ENCODE measurements at regions not wholly inside any gene's neighbourhood (a gene's known extent, or its start where the extent isn't known, plus 50 kb on each side); places are given as distances from the start of the nearest gene placed in this dataset.

- Histone ChIP-seq H2AFZ (ENCODE audit: low read length) (no peak overlapping the region), H3K9ac (ENCODE audit: low read length) (no peak overlapping the region), H4K20me1 (ENCODE audit: insufficient read depth, low read length) (no peaks in the 10 kb centered on the region), H3K9me3 (replicated peaks; ENCODE audit: insufficient read depth, low read length) (no peaks in the 10 kb centered on the region), H3K9me2 (replicated peaks; ENCODE audit: insufficient read depth, low read length) (no peaks in the 10 kb centered on the region), H3K27me3 (replicated peaks; ENCODE audit: insufficient read depth, low read length) (no peaks in the 10 kb centered on the region), H3K4me3 (ENCODE audit: low read length) (no peak overlapping the region), H3K4me1 (ENCODE audit: low read length) (no peaks in the 10 kb centered on the region), H3K27ac (ENCODE audit: low read length) (no peak overlapping the region), H3K36me3 (replicated peaks; ENCODE audit: insufficient read depth, low read length) (no peaks in the 10 kb centered on the region), H3F3A (ENCODE audit: insufficient read depth, low read length) (no peaks in the 10 kb centered on the region), H3K4me2 (ENCODE audit: low read depth, low read length) (no peak overlapping the region), H3K79me2 (ENCODE audit: low read length) (no peaks in the 10 kb centered on the region)
- no peak for DNase-seq
- TF ChIP-seq CTCF (IDR thresholded peaks at IDR 0.05; ENCODE audit: low read length) (no peak), EZH2phosphoT487 (IDR thresholded peaks at IDR 0.05; ENCODE audit: low read length) (no peak), EZH2 (optimal IDR thresholded peaks at IDR 0.05; ENCODE audit: low read depth, low read length) (no peak)
Measured at GRCh38 chrX:149207518-149207917, 297.6 kb downstream of the IDS start.

GRCh38 chrX:149205937-149206336 lies 299.2 kb downstream of the IDS start:
- H3F3A ChIP-seq (ENCODE audit: insufficient read depth, low read length) = no peaks in the 10 kb centered on the region
- no peak overlapping the region for H3K4me2 ChIP-seq (ENCODE audit: low read depth, low read length)
- H3K27ac ChIP-seq (ENCODE audit: low read length) = no peak overlapping the region
- no peaks in the 10 kb centered on the region for H3K4me1 ChIP-seq (ENCODE audit: low read length)
- H3K36me3 ChIP-seq (replicated peaks; ENCODE audit: insufficient read depth, low read length) = no peaks in the 10 kb centered on the region
- H4K20me1 ChIP-seq (ENCODE audit: insufficient read depth, low read length) = no peaks in the 10 kb centered on the region
- H3K9ac ChIP-seq (ENCODE audit: low read length) = no peak overlapping the region
- H3K79me2 ChIP-seq (ENCODE audit: low read length) = no peaks in the 10 kb centered on the region
- no peak overlapping the region for H3K4me3 ChIP-seq (ENCODE audit: low read length)
- no peaks in the 10 kb centered on the region for H3K9me3 ChIP-seq (replicated peaks; ENCODE audit: insufficient read depth, low read length)
- no peak overlapping the region for H2AFZ ChIP-seq (ENCODE audit: low read length)
- no peak for TF ChIP-seq EZH2 (optimal IDR thresholded peaks at IDR 0.05; ENCODE audit: low read depth, low read length)
- TF ChIP-seq CTCF (IDR thresholded peaks at IDR 0.05; ENCODE audit: low read length) = no peak
- TF ChIP-seq EZH2phosphoT487 (IDR thresholded peaks at IDR 0.05; ENCODE audit: low read length) = no peak
- no peaks in the 10 kb centered on the region for H3K27me3 ChIP-seq (replicated peaks; ENCODE audit: insufficient read depth, low read length)
- DNase-seq = no peak
- no peaks in the 10 kb centered on the region for H3K9me2 ChIP-seq (replicated peaks; ENCODE audit: insufficient read depth, low read length)

GRCh38 chrX:149205081-149205480 lies 300.0 kb downstream of the IDS start:
- H3F3A ChIP-seq (ENCODE audit: insufficient read depth, low read length) = no peaks in the 10 kb centered on the region
- H3K4me3 ChIP-seq (ENCODE audit: low read length) = no peak overlapping the region
- no peaks in the 10 kb centered on the region for H3K79me2 ChIP-seq (ENCODE audit: low read length)
- H3K9me2 ChIP-seq (replicated peaks; ENCODE audit: insufficient read depth, low read length) = no peaks in the 10 kb centered on the region
- H3K27ac ChIP-seq (ENCODE audit: low read length) = no peak overlapping the region
- no peaks in the 10 kb centered on the region for H3K27me3 ChIP-seq (replicated peaks; ENCODE audit: insufficient read depth, low read length)
- H4K20me1 ChIP-seq (ENCODE audit: insufficient read depth, low read length) = no peaks in the 10 kb centered on the region
- no peaks in the 10 kb centered on the region for H3K9me3 ChIP-seq (replicated peaks; ENCODE audit: insufficient read depth, low read length)
- no peak for DNase-seq
- H3K36me3 ChIP-seq (replicated peaks; ENCODE audit: insufficient read depth, low read length) = no peaks in the 10 kb centered on the region
- H3K4me2 ChIP-seq (ENCODE audit: low read depth, low read length) = no peak overlapping the region
- no peak overlapping the region for H2AFZ ChIP-seq (ENCODE audit: low read length)
- H3K9ac ChIP-seq (ENCODE audit: low read length) = no peak overlapping the region
- TF ChIP-seq EZH2phosphoT487 (IDR thresholded peaks at IDR 0.05; ENCODE audit: low read length) (no peak), CTCF (IDR thresholded peaks at IDR 0.05; ENCODE audit: low read length) (no peak), EZH2 (optimal IDR thresholded peaks at IDR 0.05; ENCODE audit: low read depth, low read length) (no peak)
- no peaks in the 10 kb centered on the region for H3K4me1 ChIP-seq (ENCODE audit: low read length)

Measured in MM.1S (cell line).